SJSA1 (cell line): ENCODE measurements at regions not wholly inside any gene's neighbourhood (a gene's known extent, or its start where the extent isn't known, plus 50 kb on each side); places are given as distances from the start of the nearest gene placed in this dataset.
"Not testable (repeated sequence)": the region's sequence is repeated elsewhere in the genome, so short reads cannot be mapped to it uniquely, and the experiment has no call there.

Experiments
- DNase-seq, 2 experiments: peaks; one replicate each; pipeline ENCODE4 v3.0.0-alpha.2; 2015 to 2020; ENCODE audit warnings: low spot score in 2 of 2, low read depth in 1 of 2
- H3K27ac ChIP-seq: fragments of 250-450 bp; sonication (Bioruptor Pico); 2 replicates; pipeline ENCODE4 v1.5.1; 2020; ENCODE audit warnings: mild to moderate bottlenecking, moderate library complexity
- H3K27me3 ChIP-seq: fragments of 250-450 bp; sonication (Bioruptor Pico); replicated peaks from 2 replicates; pipeline ENCODE4 v1.5.1; 2020; ENCODE audit warnings: mild to moderate bottlenecking, moderate library complexity
- H3K36me3 ChIP-seq: fragments of 250-450 bp; sonication (Bioruptor Pico); 2 replicates; pipeline ENCODE4 v1.5.1; 2020; ENCODE audit warnings: mild to moderate bottlenecking
- H3K4me1 ChIP-seq: fragments of 250-450 bp; sonication (Bioruptor Pico); replicated peaks from 2 replicates; pipeline ENCODE4 v1.6.1; 2021; ENCODE audit warnings: mild to moderate bottlenecking
- H3K4me3 ChIP-seq: fragments of 250-450 bp; sonication (Bioruptor Pico); 2 replicates; pipeline ENCODE4 v1.5.1; 2020; ENCODE audit warnings: mild to moderate bottlenecking
- H3K9me3 ChIP-seq: fragments of 250-450 bp; sonication (Bioruptor Pico); replicated peaks from 2 replicates; pipeline ENCODE4 v1.5.1; 2020; ENCODE audit warnings: mild to moderate bottlenecking

GRCh38 chr14:27727251-27727770, 1039.3 kb upstream of the FOXG1 start:
- H3K4me1 ChIP-seq: no peaks in the 10 kb centered on the region
- H3K9me3 ChIP-seq: no peaks in the 10 kb centered on the region
- DNase-seq: no peak
- H3K36me3 ChIP-seq: no peaks in the 10 kb centered on the region
- no peak overlapping the region for H3K27ac ChIP-seq
- H3K27me3 ChIP-seq: no peaks in the 10 kb centered on the region
- H3K4me3 ChIP-seq: no peak overlapping the region

GRCh38 chr14:27730204-27730603, 1036.4 kb upstream of the FOXG1 start:
- Histone ChIP-seq H3K27me3 (no peaks in the 10 kb centered on the region), H3K4me3 (no peak overlapping the region), H3K9me3 (no peaks in the 10 kb centered on the region; the same call in 1 of the 2 replicates), H3K36me3 (no peaks in the 10 kb centered on the region), H3K27ac (no peak overlapping the region), H3K4me1 (no peaks in the 10 kb centered on the region)
- no peak for DNase-seq

GRCh38 chr14:27739657-27740156, 1026.9 kb upstream of the FOXG1 start:
- Histone ChIP-seq H3K9me3 (no peaks in the 10 kb centered on the region), H3K36me3 (no peaks in the 10 kb centered on the region), H3K27me3 (no peaks in the 10 kb centered on the region), H3K4me1 (no peaks in the 10 kb centered on the region), H3K4me3 (no peak overlapping the region), H3K27ac (no peak overlapping the region)
- no peak for DNase-seq

GRCh38 chr14:27750114-27750513, 1016.5 kb upstream of the FOXG1 start:
- no peak for DNase-seq
- Histone ChIP-seq H3K36me3 (no peaks in the 10 kb centered on the region), H3K4me3 (no peak overlapping the region), H3K27ac (no peak overlapping the region), H3K27me3 (no peaks in the 10 kb centered on the region), H3K4me1 (no peaks in the 10 kb centered on the region), H3K9me3 (no peaks in the 10 kb centered on the region)

GRCh38 chr14:27757642-27758041, 1008.9 kb upstream of the FOXG1 start:
- H3K4me1 ChIP-seq, H3K9me3 ChIP-seq, DNase-seq, H3K27ac ChIP-seq, H3K4me3 ChIP-seq, H3K36me3 ChIP-seq, H3K27me3 ChIP-seq: not testable (repeated sequence)

GRCh38 chr14:27760367-27760766, 1006.2 kb upstream of the FOXG1 start:
- not testable (repeated sequence) for H3K27me3 ChIP-seq, H3K4me1 ChIP-seq, H3K27ac ChIP-seq, H3K36me3 ChIP-seq, H3K4me3 ChIP-seq, DNase-seq, H3K9me3 ChIP-seq

GRCh38 chr14:27799066-27800028, 967.2 kb upstream of the FOXG1 start:
- DNase-seq, H3K36me3 ChIP-seq, H3K4me1 ChIP-seq, H3K27me3 ChIP-seq, H3K4me3 ChIP-seq, H3K9me3 ChIP-seq, H3K27ac ChIP-seq: not testable (repeated sequence)

- H3K4me3 ChIP-seq, H3K9me3 ChIP-seq, H3K4me1 ChIP-seq, H3K36me3 ChIP-seq, H3K27me3 ChIP-seq, H3K27ac ChIP-seq, DNase-seq: not testable (repeated sequence)
These were observed 948.7 kb upstream of the FOXG1 start for GRCh38 chr14:27817746-27818430.

- not testable (repeated sequence) for H3K9me3 ChIP-seq, H3K4me1 ChIP-seq, H3K27ac ChIP-seq, H3K4me3 ChIP-seq, DNase-seq, H3K36me3 ChIP-seq, H3K27me3 ChIP-seq
These were observed 940.4 kb upstream of the FOXG1 start for GRCh38 chr14:27826149-27826548.

GRCh38 chr14:27831978-27832377, 934.6 kb upstream of the FOXG1 start:
- H3K27me3 ChIP-seq, H3K36me3 ChIP-seq, H3K4me1 ChIP-seq, H3K9me3 ChIP-seq, DNase-seq, H3K27ac ChIP-seq, H3K4me3 ChIP-seq: not testable (repeated sequence)

GRCh38 chr14:27833001-27833400, 933.6 kb upstream of the FOXG1 start:
- not testable (repeated sequence) for H3K27ac ChIP-seq, H3K9me3 ChIP-seq, DNase-seq, H3K4me1 ChIP-seq, H3K36me3 ChIP-seq, H3K27me3 ChIP-seq, H3K4me3 ChIP-seq

GRCh38 chr14:27836386-27836785, 930.2 kb upstream of the FOXG1 start:
- DNase-seq: no peak
- Histone ChIP-seq H3K27me3 (no peaks in the 10 kb centered on the region), H3K9me3 (no peaks in the 10 kb centered on the region), H3K4me3 (no peak overlapping the region), H3K4me1 (no peaks in the 10 kb centered on the region), H3K27ac (no peak overlapping the region), H3K36me3 (no peaks in the 10 kb centered on the region)

GRCh38 chr14:27845241-27845850, 921.2 kb upstream of the FOXG1 start:
- no peak for DNase-seq
- H3K36me3 ChIP-seq: no peaks in the 10 kb centered on the region
- no peaks in the 10 kb centered on the region for H3K4me1 ChIP-seq
- no peaks in the 10 kb centered on the region for H3K9me3 ChIP-seq
- no peak overlapping the region for H3K4me3 ChIP-seq
- no peaks in the 10 kb centered on the region for H3K27me3 ChIP-seq
- no peak overlapping the region for H3K27ac ChIP-seq

GRCh38 chr14:27845902-27846301, 920.7 kb upstream of the FOXG1 start:
- Histone ChIP-seq H3K9me3 (no peaks in the 10 kb centered on the region), H3K36me3 (no peaks in the 10 kb centered on the region), H3K4me1 (no peaks in the 10 kb centered on the region), H3K27me3 (no peaks in the 10 kb centered on the region), H3K27ac (no peak overlapping the region), H3K4me3 (no peak overlapping the region)
- no peak for DNase-seq
